GM12875 (cell line): ENCODE measurements at regions not wholly inside any gene's neighbourhood (a gene's known extent, or its start where the extent isn't known, plus 50 kb on each side); places are given as distances from the start of the nearest gene placed in this dataset.

Source experiments
- H3K4me3 ChIP-seq: one replicate; pipeline ENCODE4 v1.5.1; 2011; ENCODE audit warnings: low read depth, low read length, control low read depth
- CTCF ChIP-seq: IDR thresholded peaks from 2 replicates; pipeline ENCODE4 v1.5.1; 2011; ENCODE audit warnings: low read depth, mild to moderate bottlenecking, control low read depth, inconsistent platforms, low read length, moderate library complexity, borderline replicate concordance; ENCODE audit not compliant: insufficient read depth

GRCh38 chr12:19647806-19648556, 208.7 kb downstream of the AEBP2 start:
- no peak for TF ChIP-seq CTCF
- no peak overlapping the region for H3K4me3 ChIP-seq

GRCh38 chr12:19648591-19648990, 209.3 kb downstream of the AEBP2 start:
- no peak for TF ChIP-seq CTCF
- H3K4me3 ChIP-seq: no peak overlapping the region

- TF ChIP-seq CTCF: no peak
Observed at GRCh38 chr12:19652386-19652785, 213.1 kb downstream of the AEBP2 start.

GRCh38 chr12:19654650-19655376, 215.5 kb downstream of the AEBP2 start:
- TF ChIP-seq CTCF: no peak
- H3K4me3 ChIP-seq: no peak overlapping the region

More at GRCh38 chr12:19652386-19652785, 213.1 kb downstream of the AEBP2 start:
- no peak overlapping the region for H3K4me3 ChIP-seq

- no peak for TF ChIP-seq CTCF
Observed at GRCh38 chr12:19657118-19657731, 217.9 kb downstream of the AEBP2 start.

GRCh38 chr12:19657732-19658130, 218.4 kb downstream of the AEBP2 start:
- TF ChIP-seq CTCF: no peak
- H3K4me3 ChIP-seq: no peak overlapping the region

More at GRCh38 chr12:19657118-19657731, 217.9 kb downstream of the AEBP2 start:
- no peak overlapping the region for H3K4me3 ChIP-seq
